CD8-positive, alpha-beta memory T cell (primary cell): ENCODE measurements at regions not wholly inside any gene's neighbourhood (a gene's known extent, or its start where the extent isn't known, plus 50 kb on each side); places are given as distances from the start of the nearest gene placed in this dataset.

Source experiments
- CTCF ChIA-PET: fragments of 350-600 bp; sonication (Branson Sonifier 250); formaldehyde crosslinking; loops from one replicate; lab custom pipeline; 2021; ENCODE audit warnings: antibody characterized with exemption; lab: Charles Lee
- POLR2A ChIA-PET: fragments of 350-600 bp; sonication (Branson Sonifier 250); formaldehyde crosslinking; loops from one replicate; lab custom pipeline; 2021; ENCODE audit warnings: antibody characterized with exemption; lab: Charles Lee
- DNase-seq, 5 donors: peaks; one replicate each; pipeline versions ENCODE4 v3.0.0 to v3.0.0-alpha.2; 2020 to 2022; ENCODE audit warnings: mixed read lengths in 1 of 5
- H3K27ac ChIP-seq: one replicate; pipeline ENCODE4 v1.7.0; 2013; ENCODE audit warnings: low read depth, mild to moderate bottlenecking, low read length, moderate library complexity
- H3K27me3 ChIP-seq: 2 replicates; pipeline ENCODE4 v1.7.0; 2013; ENCODE audit warnings: low read length, mild to moderate bottlenecking; ENCODE audit not compliant: insufficient read depth, poor library complexity, severe bottlenecking
- H3K36me3 ChIP-seq: 2 replicates; pipeline ENCODE4 v1.7.0; 2013; ENCODE audit warnings: mild to moderate bottlenecking, low read length, moderate library complexity; ENCODE audit not compliant: insufficient read depth
- H3K4me1 ChIP-seq: 2 replicates; pipeline ENCODE4 v1.7.0; 2013; ENCODE audit warnings: mild to moderate bottlenecking, low read length, moderate library complexity; ENCODE audit not compliant: insufficient read depth
- H3K4me3 ChIP-seq: 2 replicates; pipeline ENCODE4 v1.7.0; 2013; ENCODE audit warnings: mild to moderate bottlenecking, low read length
- H3K9me3 ChIP-seq: 2 replicates; pipeline ENCODE4 v1.7.0; 2013; ENCODE audit warnings: mild to moderate bottlenecking, low read length
- H3K27ac Mint-ChIP-seq, 8 donors: one replicate each; pipeline ENCODE4 v1.8.0; 2020 to 2021; ENCODE audit warnings: mixed read lengths in 8 of 8, mild to moderate bottlenecking in 6 of 8, inconsistent platforms in 3 of 8, moderate library complexity in 3 of 8
- H3K27me3 Mint-ChIP-seq, 2 donors: one replicate each; pipeline ENCODE4 v1.8.0; 2020 to 2021; ENCODE audit warnings: mixed read lengths in 2 of 2, mild to moderate bottlenecking in 1 of 2, moderate library complexity in 1 of 2
- H3K36me3 Mint-ChIP-seq, 3 donors: one replicate each; pipeline ENCODE4 v1.8.0; 2020 to 2021; ENCODE audit warnings: mixed read lengths in 3 of 3, inconsistent platforms in 1 of 3, mild to moderate bottlenecking in 1 of 3
- H3K4me1 Mint-ChIP-seq, 3 donors: one replicate each; pipeline ENCODE4 v1.8.0; 2020 to 2021; ENCODE audit warnings: mixed read lengths in 3 of 3, inconsistent platforms in 1 of 3, mild to moderate bottlenecking in 1 of 3
- H3K4me3 Mint-ChIP-seq, 7 donors: one replicate each; pipeline ENCODE4 v1.8.0; 2020 to 2021; ENCODE audit warnings: mixed read lengths in 7 of 7, mild to moderate bottlenecking in 6 of 7, moderate library complexity in 4 of 7, inconsistent platforms in 2 of 7
- H3K9me3 Mint-ChIP-seq, 5 donors: one replicate each; pipeline ENCODE4 v1.8.0; 2020 to 2022; ENCODE audit warnings: mixed read lengths in 5 of 5, mild to moderate bottlenecking in 3 of 5, moderate library complexity in 2 of 5, inconsistent platforms in 1 of 5

- Mint-ChIP-seq H3K4me1 (peaks cover 0 to 4% (median 2%) of the 10 kb centered on the region in 3 donors), H3K9me3 (no peaks in the 10 kb centered on the region), H3K36me3 (peaks cover 0 to 3% (median 0%) of the 10 kb centered on the region in 3 donors), H3K4me3 (no peak overlapping the region), H3K27me3 (no peaks in the 10 kb centered on the region), H3K27ac (peak overlapping the region in 1 of 8 donors; percentile 34)
- Histone ChIP-seq H3K27ac (no peak overlapping the region), H3K4me3 (no peak overlapping the region), H3K36me3 (no peaks in the 10 kb centered on the region), H3K27me3 (no peaks in the 10 kb centered on the region), H3K9me3 (no peaks in the 10 kb centered on the region), H3K4me1 (peaks cover 8% of the 10 kb centered on the region)
- ChIA-PET POLR2A (no interaction called here), CTCF (interaction anchor here (3.0 kb wide), 1 partner anchor 236 kb away, joined by 24 read pairs; no protein-coding TSS in a partner anchor)
- DNase-seq = no peak
Measured at GRCh38 chr3:113051787-113052186, 61.0 kb downstream of the GTPBP8 start.

GRCh38 chr3:113053169-113053568 is 62.4 kb downstream of the GTPBP8 start:
- Mint-ChIP-seq H3K27ac (no peak overlapping the region), H3K9me3 (no peaks in the 10 kb centered on the region)
- CTCF ChIA-PET = interaction anchor here (1.1 to 3.0 kb wide), 2 partner anchors 18 to 235 kb away, joined by 3 to 24 read pairs; no protein-coding TSS in a partner anchor

GRCh38 chr3:113054552-113054951 is 63.8 kb downstream of the GTPBP8 start:
- H3K27ac ChIP-seq = no peak overlapping the region
- no peak overlapping the region for H3K4me3 ChIP-seq
- no peaks in the 10 kb centered on the region for H3K27me3 Mint-ChIP-seq
- H3K4me3 Mint-ChIP-seq = no peak overlapping the region
- peaks cover 0 to 4% (median 2%) of the 10 kb centered on the region in 3 donors for H3K4me1 Mint-ChIP-seq
- ChIA-PET CTCF (interaction anchor here (1.4 kb wide), 1 partner anchor 234 kb away, joined by 3 read pairs; no protein-coding TSS in a partner anchor), POLR2A (no interaction called here)
- no peaks in the 10 kb centered on the region for H3K27me3 ChIP-seq
- H3K4me1 ChIP-seq = peaks cover 8% of the 10 kb centered on the region
- no peak overlapping the region for H3K27ac Mint-ChIP-seq
- no peaks in the 10 kb centered on the region for H3K36me3 ChIP-seq
- H3K9me3 Mint-ChIP-seq = no peaks in the 10 kb centered on the region
- DNase-seq = no peak
- H3K36me3 Mint-ChIP-seq = peaks cover 0 to 5% (median 3%) of the 10 kb centered on the region in 3 donors
- no peaks in the 10 kb centered on the region for H3K9me3 ChIP-seq

More at GRCh38 chr3:113053169-113053568, 62.4 kb downstream of the GTPBP8 start:
- Histone ChIP-seq H3K9me3 (no peaks in the 10 kb centered on the region), H3K4me1 (peaks cover 8% of the 10 kb centered on the region), H3K27ac (no peak overlapping the region), H3K36me3 (no peaks in the 10 kb centered on the region), H3K4me3 (no peak overlapping the region), H3K27me3 (no peaks in the 10 kb centered on the region)
- H3K36me3 Mint-ChIP-seq = peaks cover 0 to 5% (median 3%) of the 10 kb centered on the region in 3 donors
- POLR2A ChIA-PET = no interaction called here
- peaks cover 0 to 4% (median 2%) of the 10 kb centered on the region in 3 donors for H3K4me1 Mint-ChIP-seq
- H3K4me3 Mint-ChIP-seq = no peak overlapping the region
- H3K27me3 Mint-ChIP-seq = no peaks in the 10 kb centered on the region
- no peak for DNase-seq

GRCh38 chr3:113055201-113055600 is 64.4 kb downstream of the GTPBP8 start:
- H3K9me3 Mint-ChIP-seq = no peaks in the 10 kb centered on the region
- no peak for DNase-seq
- Histone ChIP-seq H3K4me3 (no peak overlapping the region), H3K4me1 (peaks cover 8% of the 10 kb centered on the region), H3K27me3 (no peaks in the 10 kb centered on the region), H3K27ac (no peak overlapping the region), H3K9me3 (no peaks in the 10 kb centered on the region), H3K36me3 (no peaks in the 10 kb centered on the region)
- no peak overlapping the region for H3K4me3 Mint-ChIP-seq
- H3K36me3 Mint-ChIP-seq = peaks cover 0 to 5% (median 3%) of the 10 kb centered on the region in 3 donors
- H3K27me3 Mint-ChIP-seq = no peaks in the 10 kb centered on the region
- CTCF ChIA-PET = interaction anchor here (1.4 kb wide), 1 partner anchor 233 kb away, joined by 3 read pairs; no protein-coding TSS in a partner anchor
- no peak overlapping the region for H3K27ac Mint-ChIP-seq
- H3K4me1 Mint-ChIP-seq = peaks cover 0 to 4% (median 2%) of the 10 kb centered on the region in 3 donors
- POLR2A ChIA-PET = no interaction called here

DNA sequence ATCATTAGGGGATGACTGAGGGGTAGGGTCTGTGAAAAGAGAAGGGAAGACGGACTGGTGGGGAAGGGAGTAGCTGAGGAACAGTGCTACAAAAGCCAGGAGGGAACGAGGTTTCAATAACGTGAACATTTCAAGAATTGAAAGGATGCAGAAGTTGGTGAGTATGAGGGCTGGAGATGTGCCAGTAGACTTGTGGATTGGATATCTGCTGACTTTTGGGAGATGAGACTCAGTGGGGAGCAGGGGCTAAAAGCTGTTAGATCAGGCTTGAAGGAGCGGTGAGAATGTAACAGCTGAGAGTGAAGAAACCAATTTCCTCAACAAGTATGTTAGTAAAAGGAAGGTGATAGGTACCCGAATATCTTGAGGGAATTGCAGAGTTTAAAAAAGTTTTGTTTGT is 65.2 kb downstream of the GTPBP8 start:
- Histone ChIP-seq H3K36me3 (no peaks in the 10 kb centered on the region), H3K4me3 (no peak overlapping the region), H3K4me1 (peaks cover 7% of the 10 kb centered on the region), H3K27ac (no peak overlapping the region), H3K27me3 (no peaks in the 10 kb centered on the region), H3K9me3 (no peaks in the 10 kb centered on the region)
- CTCF ChIA-PET = no interaction called here
- Mint-ChIP-seq H3K9me3 (no peaks in the 10 kb centered on the region), H3K36me3 (peaks cover 0 to 5% (median 3%) of the 10 kb centered on the region in 3 donors), H3K27ac (no peak overlapping the region), H3K4me3 (no peak overlapping the region), H3K27me3 (no peaks in the 10 kb centered on the region), H3K4me1 (peaks cover 0 to 4% (median under 1%) of the 10 kb centered on the region in 3 donors)
- DNase-seq = no peak
- POLR2A ChIA-PET = no interaction called here

- ChIA-PET CTCF (no interaction called here), POLR2A (no interaction called here)
- Mint-ChIP-seq H3K27ac (no peak overlapping the region), H3K4me1 (no peaks in the 10 kb centered on the region), H3K9me3 (no peaks in the 10 kb centered on the region), H3K36me3 (peaks cover 6 to 13% (median 10%) of the 10 kb centered on the region in 3 donors), H3K4me3 (no peak overlapping the region), H3K27me3 (no peaks in the 10 kb centered on the region)
- Histone ChIP-seq H3K9me3 (no peaks in the 10 kb centered on the region), H3K36me3 (no peaks in the 10 kb centered on the region), H3K27ac (no peak overlapping the region), H3K27me3 (no peaks in the 10 kb centered on the region), H3K4me3 (no peak overlapping the region), H3K4me1 (no peaks in the 10 kb centered on the region)
- DNase-seq = no peak
Measured at GRCh38 chr3:113057117-113057516, 66.3 kb downstream of the GTPBP8 start.

DNA sequence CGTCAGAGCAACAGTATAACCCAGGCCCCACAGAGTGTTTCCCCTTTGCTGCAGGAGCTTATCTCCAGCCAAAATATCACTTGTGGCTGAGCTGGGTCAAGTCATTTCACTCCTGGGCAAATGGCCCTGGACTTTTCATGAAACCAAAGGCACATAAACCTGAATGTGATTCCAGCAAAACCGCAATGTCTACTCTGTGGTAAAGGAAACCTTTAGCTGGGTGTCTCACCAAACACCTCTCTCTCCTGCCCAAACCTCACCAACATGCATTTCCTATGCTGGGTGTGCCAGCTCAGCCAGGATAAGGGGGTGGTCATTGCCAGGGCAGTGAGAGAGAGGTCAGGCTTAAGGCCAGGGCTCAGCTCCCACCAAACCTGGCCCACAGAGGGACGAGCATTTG is 67.4 kb downstream of the GTPBP8 start:
- H3K9me3 ChIP-seq = no peaks in the 10 kb centered on the region
- no peak overlapping the region for H3K4me3 ChIP-seq
- H3K27me3 ChIP-seq = no peaks in the 10 kb centered on the region
- H3K27ac ChIP-seq = no peak overlapping the region
- Mint-ChIP-seq H3K4me1 (no peaks in the 10 kb centered on the region), H3K4me3 (no peak overlapping the region), H3K27me3 (no peaks in the 10 kb centered on the region), H3K9me3 (peaks cover 0 to 2% (median 0%) of the 10 kb centered on the region in 5 donors), H3K36me3 (peaks cover 16 to 24% (median 20%) of the 10 kb centered on the region in 3 donors), H3K27ac (no peak overlapping the region)
- H3K36me3 ChIP-seq = no peaks in the 10 kb centered on the region
- DNase-seq = no peak
- H3K4me1 ChIP-seq = no peaks in the 10 kb centered on the region
- ChIA-PET CTCF (no interaction called here), POLR2A (no interaction called here)

DNA sequence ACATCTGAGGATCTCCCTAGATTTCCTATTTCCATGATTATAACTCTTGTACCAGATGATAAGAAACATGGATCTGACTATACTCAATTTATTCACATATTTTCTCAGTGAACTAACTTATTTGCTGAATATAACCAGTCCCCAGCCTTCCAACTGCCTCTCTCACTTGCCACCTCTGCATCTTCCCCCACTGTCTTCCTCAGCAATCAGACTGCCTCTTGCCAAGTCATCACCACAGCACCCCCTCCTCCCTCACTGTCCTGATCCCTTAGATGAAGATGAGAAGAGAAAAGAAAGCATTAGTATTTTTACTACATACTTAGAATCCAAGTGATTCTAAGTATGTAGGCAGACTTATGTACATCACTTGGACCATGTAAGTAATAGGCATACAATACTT is 71.9 kb downstream of the GTPBP8 start:
- no peaks in the 10 kb centered on the region for H3K4me1 Mint-ChIP-seq

More for the DNA sequence above, 71.9 kb downstream of the GTPBP8 start:
- H3K36me3 Mint-ChIP-seq = peaks cover 40 to 66% (median 50%) of the 10 kb centered on the region in 3 donors
- no peaks in the 10 kb centered on the region for H3K36me3 ChIP-seq
- H3K4me1 ChIP-seq = no peaks in the 10 kb centered on the region
- no peaks in the 10 kb centered on the region for H3K27me3 ChIP-seq
- CTCF ChIA-PET = interaction anchor here (0.7 kb wide), 1 partner anchor 226 kb away, joined by 3 read pairs; no protein-coding TSS in a partner anchor
- no peak overlapping the region for H3K27ac Mint-ChIP-seq
- H3K27ac ChIP-seq = no peak overlapping the region
- no peaks in the 10 kb centered on the region for H3K9me3 ChIP-seq
- DNase-seq = no peak
- no peak overlapping the region for H3K4me3 Mint-ChIP-seq
- peaks cover 12 to 40% (median 25%) of the 10 kb centered on the region in 5 donors for H3K9me3 Mint-ChIP-seq
- POLR2A ChIA-PET = no interaction called here
- H3K4me3 ChIP-seq = no peak overlapping the region
- peaks cover 0 to 3% of the 10 kb centered on the region in 2 donors for H3K27me3 Mint-ChIP-seq
